Keratinocyte (primary cell): ENCODE measurements at regions not wholly inside any gene's neighbourhood (a gene's known extent, or its start where the extent isn't known, plus 50 kb on each side); places are given as distances from the start of the nearest gene placed in this dataset.

Experiments used
- DNase-seq: peaks from one replicate; pipeline ENCODE4 v3.0.0-alpha.2; 2011; ENCODE audit warnings: low read depth, missing footprints, low spot score
- FAIRE-seq: peaks from 2 replicates; lab custom pipeline; 2011; peaks lifted over from hg19 to GRCh38; lab: Jason Lieb, UNC
- H2AFZ ChIP-seq: 2 replicates; pipeline ENCODE4 v1.6.0; 2012; ENCODE audit warnings: low read length, control low read depth, inconsistent platforms; ENCODE audit not compliant: control insufficient read depth
- H3K27ac ChIP-seq: 2 replicates; pipeline ENCODE4 v1.5.1; 2011; ENCODE audit warnings: low read length; ENCODE audit not compliant: control insufficient read depth, insufficient read depth
- H3K27me3 ChIP-seq: 3 replicates; pipeline ENCODE4 v1.6.0; 2011; ENCODE audit warnings: low read length; ENCODE audit not compliant: control insufficient read depth, insufficient read depth; ENCODE audit errors: extremely low read depth
- H3K36me3 ChIP-seq, 2 experiments: 2 replicates in 1 of 2; 3 replicates in 1 of 2; pipeline ENCODE4 v1.5.1; 2011; ENCODE audit warnings: low read length in 2 of 2, mild to moderate bottlenecking in 1 of 2; ENCODE audit not compliant: control insufficient read depth in 2 of 2, insufficient read depth in 2 of 2; ENCODE audit errors: extremely low read depth in 1 of 2
- H3K4me1 ChIP-seq: 3 replicates; pipeline ENCODE4 v1.5.1; 2011; ENCODE audit warnings: low read length; ENCODE audit not compliant: control insufficient read depth, insufficient read depth; ENCODE audit errors: extremely low read depth
- H3K4me2 ChIP-seq: 3 replicates; pipeline ENCODE4 v1.6.0; 2011; ENCODE audit warnings: low read depth, low read length; ENCODE audit not compliant: control insufficient read depth, insufficient read depth; ENCODE audit errors: extremely low read depth
- H3K4me3 ChIP-seq, 3 experiments: fragments of 200-600 bp in 1 of 3; sonication (generic) in 1 of 3; 2 replicates in 2 of 3; 3 replicates in 1 of 3; pipeline ENCODE4 v1.5.1; 2011 to 2016; ENCODE audit warnings: low read length in 3 of 3, mild to moderate bottlenecking in 3 of 3, control low read depth in 2 of 3, inconsistent platforms in 1 of 3, low read depth in 1 of 3, mixed read lengths in 1 of 3, mixed run types in 1 of 3, moderate library complexity in 1 of 3; ENCODE audit not compliant: control insufficient read depth in 2 of 3, insufficient read depth in 2 of 3; ENCODE audit errors: extremely low read depth in 1 of 3
- H3K79me2 ChIP-seq: 2 replicates; pipeline ENCODE4 v1.6.0; 2012; ENCODE audit warnings: low read length; ENCODE audit not compliant: control insufficient read depth, insufficient read depth
- H3K9ac ChIP-seq: 3 replicates; pipeline ENCODE4 v1.6.0; 2011; ENCODE audit warnings: low read length; ENCODE audit not compliant: control insufficient read depth, insufficient read depth; ENCODE audit errors: extremely low read depth
- H3K9me1 ChIP-seq: 3 replicates; pipeline ENCODE4 v1.6.0; 2011; ENCODE audit warnings: low read length; ENCODE audit not compliant: control insufficient read depth, insufficient read depth; ENCODE audit errors: extremely low read depth
- H3K9me3 ChIP-seq: 2 replicates; pipeline ENCODE4 v1.5.1; 2012; ENCODE audit warnings: low read depth, low read length; ENCODE audit not compliant: control insufficient read depth
- H4K20me1 ChIP-seq: 3 replicates; pipeline ENCODE4 v1.6.0; 2011; ENCODE audit warnings: low read length; ENCODE audit not compliant: control insufficient read depth, insufficient read depth; ENCODE audit errors: extremely low read depth
- EZH2 ChIP-seq: IDR thresholded peaks from one replicate; pipeline ENCODE4 v1.6.1; 2012; ENCODE audit warnings: inconsistent platforms, mild to moderate bottlenecking, low read length, moderate library complexity
- dilution Hi-C: fragments of 300-500 bp; cut with MboI; formaldehyde crosslinking; loops from one replicate; pipeline ENCODE4 v1.7.0; 2020; ENCODE audit warnings: low sequenced_read_pairs; ENCODE audit not compliant: extremely low pct_ligation_motif_present
- TF ChIP-seq, protein P1 (sequence below), 3 experiments: IDR thresholded peaks in 1 of 3; conservative IDR thresholded peaks in 1 of 3; optimal IDR thresholded peaks in 1 of 3; 2 replicates in 2 of 3; 3 replicates in 1 of 3; pipeline versions ENCODE3 to v1.5.1; 2011; ENCODE audit warnings: low read length in 3 of 3, mild to moderate bottlenecking in 3 of 3, moderate library complexity in 2 of 3, control low read depth in 1 of 3, inconsistent platforms in 1 of 3; ENCODE audit not compliant: insufficient read depth in 2 of 3; ENCODE audit errors: extremely low read depth in 1 of 3

- TF ChIP-seq EZH2 = no peak
- TF ChIP-seq, protein P1, sequence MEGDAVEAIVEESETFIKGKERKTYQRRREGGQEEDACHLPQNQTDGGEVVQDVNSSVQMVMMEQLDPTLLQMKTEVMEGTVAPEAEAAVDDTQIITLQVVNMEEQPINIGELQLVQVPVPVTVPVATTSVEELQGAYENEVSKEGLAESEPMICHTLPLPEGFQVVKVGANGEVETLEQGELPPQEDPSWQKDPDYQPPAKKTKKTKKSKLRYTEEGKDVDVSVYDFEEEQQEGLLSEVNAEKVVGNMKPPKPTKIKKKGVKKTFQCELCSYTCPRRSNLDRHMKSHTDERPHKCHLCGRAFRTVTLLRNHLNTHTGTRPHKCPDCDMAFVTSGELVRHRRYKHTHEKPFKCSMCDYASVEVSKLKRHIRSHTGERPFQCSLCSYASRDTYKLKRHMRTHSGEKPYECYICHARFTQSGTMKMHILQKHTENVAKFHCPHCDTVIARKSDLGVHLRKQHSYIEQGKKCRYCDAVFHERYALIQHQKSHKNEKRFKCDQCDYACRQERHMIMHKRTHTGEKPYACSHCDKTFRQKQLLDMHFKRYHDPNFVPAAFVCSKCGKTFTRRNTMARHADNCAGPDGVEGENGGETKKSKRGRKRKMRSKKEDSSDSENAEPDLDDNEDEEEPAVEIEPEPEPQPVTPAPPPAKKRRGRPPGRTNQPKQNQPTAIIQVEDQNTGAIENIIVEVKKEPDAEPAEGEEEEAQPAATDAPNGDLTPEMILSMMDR (optimal IDR thresholded peaks at IDR 0.05 in 1 of 3, IDR thresholded peaks at IDR 0.05 in 1 of 3, conservative IDR thresholded peaks at IDR 0.05 in 1 of 3; ENCODE audit: extremely low read depth in 1 of 3, insufficient read depth in 2 of 3, low read length in 3 of 3) = no peak
- H3K27me3 ChIP-seq = no peaks in the 10 kb centered on the region
- H3K9me3 ChIP-seq = no peaks in the 10 kb centered on the region
- DNase-seq = no peak
- H3K9ac ChIP-seq = no peak overlapping the region
- H3K79me2 ChIP-seq = no peaks in the 10 kb centered on the region
- FAIRE-seq = no peak
- dilution Hi-C loops = no loop called here
- no peak overlapping the region for H3K4me3 ChIP-seq
- H3K27ac ChIP-seq = no peak overlapping the region
- no peak overlapping the region for H2AFZ ChIP-seq
- H4K20me1 ChIP-seq = no peaks in the 10 kb centered on the region
- H3K36me3 ChIP-seq = no peaks in the 10 kb centered on the region
- H3K4me1 ChIP-seq = no peaks in the 10 kb centered on the region
- H3K9me1 ChIP-seq = no peaks in the 10 kb centered on the region
- H3K4me2 ChIP-seq = no peak overlapping the region
Observed at GRCh38 chr2:19456705-19457309, 98.4 kb upstream of the OSR1 start.

DNA sequence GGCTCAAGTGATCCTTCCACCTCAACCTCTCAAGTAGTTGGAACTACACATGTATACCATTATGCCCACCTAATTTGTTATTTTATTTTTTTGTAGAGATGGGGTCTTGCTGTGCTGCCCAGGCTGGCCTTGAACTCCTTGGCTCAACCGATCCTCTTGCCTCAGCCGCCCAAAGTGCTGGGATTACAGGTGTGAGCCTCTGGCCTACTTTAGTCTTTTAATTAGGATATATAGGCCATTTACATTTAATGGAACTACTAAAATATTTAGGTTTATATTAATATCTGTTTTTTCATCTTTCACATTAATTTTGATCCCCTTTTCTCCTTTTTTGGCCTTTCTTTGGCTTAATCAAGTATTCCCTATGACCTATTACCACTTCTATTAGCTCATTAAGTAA, 95.7 kb upstream of the OSR1 start:
- H3K4me1 ChIP-seq = no peaks in the 10 kb centered on the region
- no peaks in the 10 kb centered on the region for H4K20me1 ChIP-seq
- no peak overlapping the region for H3K4me3 ChIP-seq
- H3K9me3 ChIP-seq = no peaks in the 10 kb centered on the region
- no peak for DNase-seq
- H2AFZ ChIP-seq = no peak overlapping the region
- FAIRE-seq = no peak
- no peak overlapping the region for H3K9ac ChIP-seq
- H3K36me3 ChIP-seq = no peaks in the 10 kb centered on the region
- H3K4me2 ChIP-seq = no peak overlapping the region
- dilution Hi-C loops = no loop called here
- TF ChIP-seq, protein P1 (optimal IDR thresholded peaks at IDR 0.05 in 1 of 3, IDR thresholded peaks at IDR 0.05 in 1 of 3, conservative IDR thresholded peaks at IDR 0.05 in 1 of 3; ENCODE audit: extremely low read depth in 1 of 3, insufficient read depth in 2 of 3, low read length in 3 of 3) = no peak
- no peak for TF ChIP-seq EZH2
- H3K9me1 ChIP-seq = no peaks in the 10 kb centered on the region
- H3K79me2 ChIP-seq = no peaks in the 10 kb centered on the region
- no peak overlapping the region for H3K27ac ChIP-seq
- peaks cover 8% of the 10 kb centered on the region for H3K27me3 ChIP-seq
